K562 (cell line): ENCODE measurements at regions not wholly inside any gene's neighbourhood (a gene's known extent, or its start where the extent isn't known, plus 50 kb on each side); places are given as distances from the start of the nearest gene placed in this dataset.

Experiments used
- BCL6 ChIP-seq: fragments of 250-450 bp; sonication (Bioruptor Pico); IDR thresholded peaks from 2 replicates; pipeline ENCODE4 v1.4.0; 2020
- BHLHE40 ChIP-seq: IDR thresholded peaks from 2 replicates; pipeline ENCODE4 v1.6.1; 2011; ENCODE audit warnings: low read length, improper control_type of control experiment
- CREB3L1 ChIP-seq: fragments of 450-650 bp; IDR thresholded peaks from 2 replicates; pipeline ENCODE4 v1.6.1; 2014; ENCODE audit warnings: low read depth, mild to moderate bottlenecking, moderate library complexity, borderline replicate concordance
- ETV1 ChIP-seq: fragments of 450-650 bp; conservative IDR thresholded peaks from 2 replicates; pipeline ENCODE4 v1.6.1; 2016; ENCODE audit warnings: missing genetic modification characterization, control low read depth, low read depth, missing compliant biosample characterization
- FOS ChIP-seq: IDR thresholded peaks from 3 replicates; pipeline ENCODE4 v1.6.1; 2011; ENCODE audit not compliant: insufficient read length; ENCODE audit errors: extremely low read depth
- HDAC1 ChIP-seq, 2 experiments: fragments of 450-650 bp; IDR thresholded peaks; 2 replicates each; pipeline ENCODE4 v1.6.1; 2016 to 2017; ENCODE audit warnings: inconsistent platforms in 1 of 2, mild to moderate bottlenecking in 1 of 2, moderate library complexity in 1 of 2
- L3MBTL2 ChIP-seq: fragments of 450-650 bp; IDR thresholded peaks from 2 replicates; pipeline ENCODE4 v1.6.1; 2016; ENCODE audit warnings: mild to moderate bottlenecking, moderate library complexity
- NR2C2 ChIP-seq, 2 experiments: fragments of 200-800 bp in 1 of 2; sonication (Bioruptor generic) in 1 of 2; sonication (generic) in 1 of 2; formaldehyde crosslinking in 1 of 2; IDR thresholded peaks; 2 replicates each; pipeline versions ENCODE4 v1.6.1 to v1.8.0; 2016 to 2022; ENCODE audit warnings: mild to moderate bottlenecking in 1 of 2, missing compliant biosample characterization in 1 of 2, missing genetic modification characterization in 1 of 2, missing genetic modification reagents in 1 of 2
- VEZF1 ChIP-seq: fragments of 200-800 bp; sonication (Bioruptor generic); IDR thresholded peaks from 2 replicates; pipeline ENCODE4 v1.6.1; 2017; ENCODE audit warnings: missing genetic modification characterization, missing compliant biosample characterization
- ZBTB40 ChIP-seq, 2 experiments: fragments of 450-650 bp in 1 of 2; sonication (generic) in 1 of 2; formaldehyde crosslinking in 1 of 2; IDR thresholded peaks; 2 replicates each; pipeline versions ENCODE4 v1.7.1 to v1.9.0; 2016 to 2022; ENCODE audit warnings: inconsistent platforms in 1 of 2, mild to moderate bottlenecking in 1 of 2, missing genetic modification reagents in 1 of 2
- ZNF668 ChIP-seq: fragments of 250-450 bp; sonication (Bioruptor Pico); IDR thresholded peaks from 2 replicates; pipeline ENCODE4 v1.8.0; 2022; ENCODE audit warnings: mild to moderate bottlenecking, inconsistent platforms
- ZNF766 ChIP-seq: fragments of 200-800 bp; sonication (Bioruptor generic); conservative IDR thresholded peaks from 2 replicates; pipeline ENCODE4 v1.6.1; 2016; ENCODE audit warnings: missing genetic modification characterization, missing compliant biosample characterization

GRCh38 chr15:69758810-69759790 lies 306.5 kb downstream of the RPLP1 start (continued):
- TF ChIP-seq NR2C2 (CRISPR knock-in tag; IDR thresholded peaks at IDR 0.05) (no peak), NR2C2 (tag; IDR thresholded peaks at IDR 0.05) (peak; percentile 38; the same call in 1 of the 2 replicates), BHLHE40 (no peak), FOS (no peak), L3MBTL2 (peak; percentile 23; the same call in 1 of the 2 replicates), ZNF668 (CRISPR knock-in tag) (no peak), VEZF1 (CRISPR knock-in tag) (peak; percentile 87), HDAC1 (IDR thresholded peaks at IDR 0.05) (no peak), ZNF766 (CRISPR knock-in tag) (0 out of 2 replicates have a peak, but pooled peaks have one; percentile 41), CREB3L1 (peak; percentile 79), BCL6 (CRISPR knock-in tag) (0 out of 2 replicates have a peak, but pooled peaks have one; percentile 9), ETV1 (tag) (peak; percentile 44), ZBTB40 (IDR thresholded peaks at IDR 0.05) (peak; percentile 64; the same call in 1 of the 2 replicates), ZBTB40 (CRISPR knock-in tag; IDR thresholded peaks at IDR 0.05) (no peak)
